ENCODE measurements at regions not wholly inside any gene's neighbourhood (a gene's known extent, or its start where the extent isn't known, plus 50 kb on each side); places are given as distances from the start of the nearest gene placed in this dataset.

DNA sequence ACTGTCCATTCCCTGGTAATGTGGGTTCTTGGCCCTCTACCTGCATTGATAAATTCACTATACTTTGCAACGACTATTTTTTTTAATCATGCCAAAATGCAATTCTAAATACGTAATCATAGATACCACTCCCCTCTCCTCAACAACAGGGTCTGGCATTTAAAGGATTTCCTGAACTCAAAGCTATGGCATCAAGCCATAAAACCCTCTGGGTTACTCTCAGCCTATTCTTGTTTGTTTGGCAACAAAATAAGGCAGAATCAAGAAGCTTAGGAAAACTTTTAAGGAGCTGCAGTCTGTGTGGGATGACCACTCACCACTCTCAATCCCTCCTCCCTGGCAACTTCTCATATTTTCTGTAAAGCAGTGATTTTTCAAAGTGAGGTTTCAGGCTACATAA, 669.9 kb upstream of the ID4 start:
- TF ChIP-seq ZFX (IDR thresholded peaks at IDR 0.05), result no peak
- TF ChIP-seq, protein P1, sequence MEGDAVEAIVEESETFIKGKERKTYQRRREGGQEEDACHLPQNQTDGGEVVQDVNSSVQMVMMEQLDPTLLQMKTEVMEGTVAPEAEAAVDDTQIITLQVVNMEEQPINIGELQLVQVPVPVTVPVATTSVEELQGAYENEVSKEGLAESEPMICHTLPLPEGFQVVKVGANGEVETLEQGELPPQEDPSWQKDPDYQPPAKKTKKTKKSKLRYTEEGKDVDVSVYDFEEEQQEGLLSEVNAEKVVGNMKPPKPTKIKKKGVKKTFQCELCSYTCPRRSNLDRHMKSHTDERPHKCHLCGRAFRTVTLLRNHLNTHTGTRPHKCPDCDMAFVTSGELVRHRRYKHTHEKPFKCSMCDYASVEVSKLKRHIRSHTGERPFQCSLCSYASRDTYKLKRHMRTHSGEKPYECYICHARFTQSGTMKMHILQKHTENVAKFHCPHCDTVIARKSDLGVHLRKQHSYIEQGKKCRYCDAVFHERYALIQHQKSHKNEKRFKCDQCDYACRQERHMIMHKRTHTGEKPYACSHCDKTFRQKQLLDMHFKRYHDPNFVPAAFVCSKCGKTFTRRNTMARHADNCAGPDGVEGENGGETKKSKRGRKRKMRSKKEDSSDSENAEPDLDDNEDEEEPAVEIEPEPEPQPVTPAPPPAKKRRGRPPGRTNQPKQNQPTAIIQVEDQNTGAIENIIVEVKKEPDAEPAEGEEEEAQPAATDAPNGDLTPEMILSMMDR (conservative IDR thresholded peaks at IDR 0.05), result no peak
- H3K27ac ChIP-seq, result no peak overlapping the region

DNA sequence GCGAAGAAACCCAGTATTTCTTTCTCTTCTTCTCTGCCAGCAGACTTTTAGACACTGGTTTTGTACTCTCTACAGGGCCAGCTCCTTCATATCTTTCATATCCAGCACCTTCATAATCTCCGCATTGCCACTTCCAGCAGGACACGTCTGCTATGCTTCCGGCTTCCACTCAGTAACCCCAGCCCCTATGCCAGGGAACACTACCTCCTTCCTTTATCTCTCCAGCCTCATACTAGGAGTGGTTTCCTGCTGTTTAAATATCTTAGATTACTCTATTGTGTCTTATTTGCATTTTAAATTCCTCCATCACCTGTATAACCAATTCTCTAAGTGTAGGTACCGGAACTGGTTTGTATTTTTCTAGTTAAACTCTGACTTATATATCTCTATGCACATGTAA, 667.8 kb upstream of the ID4 start:
- H3K27ac ChIP-seq, result no peak overlapping the region
- TF ChIP-seq, protein P1 (conservative IDR thresholded peaks at IDR 0.05), result no peak
- TF ChIP-seq ZFX (IDR thresholded peaks at IDR 0.05), result no peak

DNA sequence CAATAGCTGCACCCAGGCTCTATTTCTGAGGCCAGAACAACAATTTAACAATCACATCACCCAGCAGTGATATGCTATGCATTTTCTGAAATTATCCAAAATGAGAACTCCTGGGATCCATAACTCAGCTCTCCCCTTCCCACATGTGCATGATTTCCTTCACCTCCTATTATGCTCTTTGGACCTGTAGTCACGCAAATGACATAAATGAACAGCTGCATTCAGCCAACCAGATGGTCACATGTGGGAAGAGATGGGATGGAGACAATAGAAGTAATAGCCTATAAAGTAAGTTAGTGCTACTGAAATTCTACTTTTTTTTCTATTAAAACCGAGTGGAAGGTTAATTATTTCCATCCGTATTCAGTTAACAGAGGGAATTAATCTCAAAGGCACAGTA, 662.1 kb upstream of the ID4 start:
- H3K27ac ChIP-seq, result no peak overlapping the region
- TF ChIP-seq, protein P1 (conservative IDR thresholded peaks at IDR 0.05), result no peak
- no peak for TF ChIP-seq ZFX (IDR thresholded peaks at IDR 0.05)

DNA sequence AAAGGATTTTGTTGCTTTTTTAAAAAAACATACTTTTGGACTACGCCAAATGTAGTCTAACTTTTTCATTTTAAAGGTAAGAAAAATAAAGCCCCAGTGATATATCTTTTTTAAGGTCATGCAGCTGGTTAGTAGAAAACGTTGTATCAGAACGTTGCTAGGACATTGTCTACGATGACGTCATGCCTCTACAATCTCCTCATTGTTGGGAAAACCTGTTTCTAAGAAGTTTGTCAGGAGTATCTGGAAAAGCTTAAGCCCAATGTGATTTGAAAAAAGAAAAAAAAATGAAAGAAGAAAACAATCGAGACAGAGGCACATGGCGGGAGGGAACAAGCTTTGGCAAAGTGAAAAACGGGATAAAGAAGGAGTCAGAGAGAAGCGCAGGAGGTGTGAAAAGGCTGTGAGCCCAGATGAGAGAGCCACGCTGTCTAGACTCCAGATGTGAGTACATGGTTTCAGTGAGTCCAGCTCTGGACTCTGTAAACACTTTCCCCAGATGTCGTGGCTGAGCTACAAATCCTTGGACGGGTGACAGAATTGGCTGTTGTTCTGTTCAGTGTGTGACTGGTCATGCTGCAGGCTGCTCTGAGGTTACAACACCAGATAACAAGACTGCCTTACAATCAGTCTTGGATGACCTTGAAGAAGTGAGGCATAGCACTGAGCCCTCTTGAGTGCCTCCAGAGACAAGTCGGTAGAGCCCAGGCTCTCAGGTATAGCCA, 656.7 kb upstream of the ID4 start:
- H3K27ac ChIP-seq, result no peak overlapping the region
- TF ChIP-seq, protein P1 (conservative IDR thresholded peaks at IDR 0.05), result no peak
- TF ChIP-seq ZFX (IDR thresholded peaks at IDR 0.05), result no peak

DNA sequence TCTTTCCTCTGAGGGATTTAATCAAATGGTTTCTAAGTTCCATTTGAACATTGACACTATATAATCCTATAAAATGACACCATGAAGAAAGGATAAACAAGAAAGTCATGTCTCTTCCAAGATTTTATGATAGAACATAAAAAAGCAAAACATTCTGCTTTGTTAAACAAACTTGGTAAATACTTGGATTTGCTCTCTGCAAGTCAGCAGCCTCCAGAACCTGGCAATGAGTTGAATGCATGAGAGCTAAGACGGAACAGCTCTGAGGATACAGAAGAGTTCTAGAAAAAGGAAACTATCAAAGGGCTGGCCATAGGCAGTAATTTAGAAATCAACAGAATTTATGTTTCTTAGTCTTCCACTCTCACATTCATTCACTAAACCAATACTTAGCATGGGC, 656.0 kb upstream of the ID4 start:
- H3K27ac ChIP-seq, result no peak overlapping the region
- no peak for TF ChIP-seq ZFX (IDR thresholded peaks at IDR 0.05)
- TF ChIP-seq, protein P1 (conservative IDR thresholded peaks at IDR 0.05), result no peak

DNA sequence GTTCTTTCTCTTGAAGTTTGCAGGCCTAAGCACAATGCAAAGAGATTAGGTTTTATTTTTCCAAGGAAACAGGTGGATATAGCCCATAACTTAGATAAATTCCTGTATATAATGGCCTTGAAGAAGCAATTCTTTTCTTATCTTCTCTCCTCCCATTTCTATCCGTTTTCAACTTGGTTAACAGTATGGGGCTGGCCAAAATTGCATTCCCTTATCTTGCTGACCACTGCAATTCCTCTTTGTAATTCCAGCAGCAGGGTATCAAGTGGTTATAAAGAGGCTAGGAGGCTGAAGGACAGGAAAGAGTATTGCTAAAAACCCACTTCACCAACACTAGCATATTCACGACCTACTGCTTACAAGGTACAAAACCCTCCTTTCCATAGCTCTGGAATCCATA, 643.5 kb upstream of the ID4 start:
- TF ChIP-seq ZFX (IDR thresholded peaks at IDR 0.05), result no peak
- TF ChIP-seq, protein P1 (conservative IDR thresholded peaks at IDR 0.05), result no peak
- H3K27ac ChIP-seq, result no peak overlapping the region

DNA sequence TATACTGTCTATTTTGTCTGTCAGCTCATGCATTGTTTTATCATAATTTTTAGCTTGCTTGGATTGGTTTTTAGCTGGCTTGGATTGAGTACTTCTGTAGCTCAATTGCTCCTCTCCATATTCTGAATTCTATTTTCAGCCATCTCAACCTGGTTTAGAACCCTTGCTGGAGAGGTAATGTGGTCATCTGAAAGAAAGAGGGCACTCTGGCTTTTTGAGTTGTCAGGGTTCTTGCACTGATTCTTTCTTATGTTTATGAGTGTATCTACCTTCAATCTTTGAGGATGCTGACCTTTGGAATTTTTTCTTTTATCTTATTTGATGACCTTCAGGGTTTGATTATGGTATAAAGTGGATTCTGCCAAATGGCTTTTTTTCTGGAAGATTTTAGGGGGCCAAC, 632.7 kb upstream of the ID4 start:
- no peak overlapping the region for H3K27ac ChIP-seq
- TF ChIP-seq ZFX (IDR thresholded peaks at IDR 0.05), result no peak
- TF ChIP-seq, protein P1 (conservative IDR thresholded peaks at IDR 0.05), result peak; percentile 35
